WTC11 (cell line): ENCODE measurements at regions not wholly inside any gene's neighbourhood (a gene's known extent, or its start where the extent isn't known, plus 50 kb on each side); places are given as distances from the start of the nearest gene placed in this dataset.

Experiments used
- ATAC-seq: fragments of 200-7000 bp; cut with Tn5 transposase; 2 replicates; pipeline ENCODE4 v1.10.0; 2021; ENCODE audit warnings: mild to moderate bottlenecking, moderate library complexity
- CTCF ChIA-PET: fragments of 300-600 bp; sonication (Branson Sonifier 250); formaldehyde crosslinking; loops from one replicate; lab custom pipeline; 2021; ENCODE audit warnings: antibody characterized with exemption; lab: Charles Lee
- POLR2A ChIA-PET: fragments of 350-600 bp; sonication (Branson Sonifier 250); formaldehyde crosslinking; loops from one replicate; lab custom pipeline; 2021; ENCODE audit warnings: antibody characterized with exemption; lab: Charles Lee
- DNase-seq: peaks from one replicate; pipeline ENCODE4 v3.0.0; 2021; ENCODE audit warnings: low spot score
- H3K27ac Mint-ChIP-seq: 2 replicates; pipeline ENCODE4 v1.8.0; 2021; ENCODE audit warnings: mixed read lengths
- H3K27me3 Mint-ChIP-seq: 2 replicates; pipeline ENCODE4 v1.8.0; 2021; ENCODE audit warnings: low read depth, mild to moderate bottlenecking, moderate library complexity, mixed read lengths
- H3K36me3 Mint-ChIP-seq: 2 replicates; pipeline ENCODE4 v1.8.0; 2021; ENCODE audit warnings: mixed read lengths
- H3K4me1 Mint-ChIP-seq: 2 replicates; pipeline ENCODE4 v1.8.0; 2022; ENCODE audit warnings: mixed read lengths
- H3K4me3 Mint-ChIP-seq: 2 replicates; pipeline ENCODE4 v1.8.0; 2021; ENCODE audit warnings: mild to moderate bottlenecking, moderate library complexity, mixed read lengths
- H3K9me3 Mint-ChIP-seq: 2 replicates; pipeline ENCODE4 v1.8.0; 2021; ENCODE audit warnings: mixed read lengths
- AR ChIP-seq: fragments of 250-450 bp; sonication (Bioruptor Pico); IDR thresholded peaks from 2 replicates; pipeline ENCODE4 v1.9.0; 2021; ENCODE audit warnings: mild to moderate bottlenecking
- ATF3 ChIP-seq: sonication (generic); formaldehyde crosslinking; conservative IDR thresholded peaks from 2 replicates; pipeline ENCODE4 v1.8.1; 2022; ENCODE audit warnings: mild to moderate bottlenecking, missing genetic modification reagents
- CBFB ChIP-seq: sonication (generic); formaldehyde crosslinking; IDR thresholded peaks from 2 replicates; pipeline ENCODE4 v1.8.1; 2022; ENCODE audit warnings: mild to moderate bottlenecking, low read depth, missing genetic modification reagents
- E2F5 ChIP-seq: sonication (generic); formaldehyde crosslinking; IDR thresholded peaks from 2 replicates; pipeline ENCODE4 v1.8.1; 2022; ENCODE audit warnings: mild to moderate bottlenecking, moderate library complexity, missing genetic modification reagents
- EMX1 ChIP-seq: fragments of 250-450 bp; sonication (Bioruptor Pico); IDR thresholded peaks from 2 replicates; pipeline ENCODE4 v1.8.0; 2021; ENCODE audit warnings: mild to moderate bottlenecking
- ETV6 ChIP-seq: sonication (generic); formaldehyde crosslinking; IDR thresholded peaks from 2 replicates; pipeline ENCODE4 v1.8.1; 2022; ENCODE audit warnings: mild to moderate bottlenecking, missing genetic modification reagents
- FOXJ3 ChIP-seq: sonication (generic); formaldehyde crosslinking; IDR thresholded peaks from 2 replicates; pipeline ENCODE4 v1.9.0; 2021; ENCODE audit warnings: missing genetic modification reagents, mild to moderate bottlenecking, borderline replicate concordance
- HMGXB4 ChIP-seq: sonication (generic); formaldehyde crosslinking; IDR thresholded peaks from 2 replicates; pipeline ENCODE4 v1.8.1; 2023; ENCODE audit warnings: mild to moderate bottlenecking, moderate library complexity, missing genetic modification reagents
- JUN ChIP-seq: sonication (generic); formaldehyde crosslinking; IDR thresholded peaks from 2 replicates; pipeline ENCODE4 v1.8.0; 2023; ENCODE audit warnings: mild to moderate bottlenecking, missing genetic modification reagents
- MYBL2 ChIP-seq: sonication (generic); formaldehyde crosslinking; IDR thresholded peaks from 2 replicates; pipeline ENCODE4 v1.8.1; 2023; ENCODE audit warnings: mild to moderate bottlenecking, moderate library complexity, missing genetic modification reagents
- NFE2L1 ChIP-seq: sonication (generic); formaldehyde crosslinking; IDR thresholded peaks from 2 replicates; pipeline ENCODE4 v1.8.1; 2023; ENCODE audit warnings: missing genetic modification reagents
- NR2C2 ChIP-seq: sonication (generic); formaldehyde crosslinking; IDR thresholded peaks from 2 replicates; pipeline ENCODE4 v1.8.0; 2022; ENCODE audit warnings: mild to moderate bottlenecking, missing genetic modification reagents
- RELA ChIP-seq: sonication (generic); formaldehyde crosslinking; IDR thresholded peaks from 2 replicates; pipeline ENCODE4 v1.8.1; 2022; ENCODE audit warnings: missing genetic modification reagents, mild to moderate bottlenecking, borderline replicate concordance
- RORB ChIP-seq: fragments of 250-450 bp; sonication (Bioruptor Pico); IDR thresholded peaks from 2 replicates; pipeline ENCODE4 v1.9.0; 2021; ENCODE audit warnings: mild to moderate bottlenecking
- SP1 ChIP-seq: sonication (generic); formaldehyde crosslinking; conservative IDR thresholded peaks from 2 replicates; pipeline ENCODE4 v1.8.1; 2022; ENCODE audit warnings: missing genetic modification reagents
- TP53 ChIP-seq: sonication (generic); formaldehyde crosslinking; IDR thresholded peaks from 2 replicates; pipeline ENCODE4 v1.8.1; 2023; ENCODE audit warnings: mild to moderate bottlenecking, missing genetic modification reagents
- ZNF121 ChIP-seq: sonication (generic); formaldehyde crosslinking; IDR thresholded peaks from 2 replicates; pipeline ENCODE4 v1.8.0; 2023; ENCODE audit warnings: missing genetic modification reagents
- ZNF512 ChIP-seq: sonication (generic); formaldehyde crosslinking; IDR thresholded peaks from 2 replicates; pipeline ENCODE4 v1.8.1; 2022; ENCODE audit warnings: missing genetic modification reagents, borderline replicate concordance
- TF ChIP-seq, protein P1 (sequence below): sonication (generic); formaldehyde crosslinking; IDR thresholded peaks from 2 replicates; pipeline ENCODE4 v1.8.0; 2022; ENCODE audit warnings: mild to moderate bottlenecking, missing genetic modification reagents
- TF ChIP-seq, protein P2 (sequence below): sonication (generic); formaldehyde crosslinking; IDR thresholded peaks from 2 replicates; pipeline ENCODE4 v1.8.0; 2022; ENCODE audit warnings: mild to moderate bottlenecking, missing genetic modification reagents
- TF ChIP-seq, protein P3 (sequence below): sonication (generic); formaldehyde crosslinking; IDR thresholded peaks from 2 replicates; pipeline ENCODE4 v1.8.1; 2023; ENCODE audit warnings: mild to moderate bottlenecking, missing genetic modification reagents, borderline replicate concordance
- TF ChIP-seq, protein P4 (sequence below): fragments of 250-450 bp; sonication (Bioruptor Pico); IDR thresholded peaks from 2 replicates; pipeline ENCODE4 v1.8.0; 2021; ENCODE audit warnings: mild to moderate bottlenecking

GRCh38 chr18:10022365-10022764 is 108.5 kb downstream of the VAPA start:
- H3K4me1 Mint-ChIP-seq, result no peaks in the 10 kb centered on the region
- ChIA-PET CTCF (no interaction called here), POLR2A (no interaction called here)
- H3K27ac Mint-ChIP-seq, result no peak overlapping the region
- DNase-seq (no peak), ATAC-seq (no peak)
- TF ChIP-seq, protein P1, sequence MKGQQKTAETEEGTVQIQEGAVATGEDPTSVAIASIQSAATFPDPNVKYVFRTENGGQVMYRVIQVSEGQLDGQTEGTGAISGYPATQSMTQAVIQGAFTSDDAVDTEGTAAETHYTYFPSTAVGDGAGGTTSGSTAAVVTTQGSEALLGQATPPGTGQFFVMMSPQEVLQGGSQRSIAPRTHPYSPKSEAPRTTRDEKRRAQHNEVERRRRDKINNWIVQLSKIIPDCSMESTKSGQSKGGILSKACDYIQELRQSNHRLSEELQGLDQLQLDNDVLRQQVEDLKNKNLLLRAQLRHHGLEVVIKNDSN (CRISPR knock-in tag), result no peak
- TF ChIP-seq ATF3 (CRISPR knock-in tag), result no peak
- TF ChIP-seq TP53 (CRISPR knock-in tag), result no peak
- TF ChIP-seq, protein P2, sequence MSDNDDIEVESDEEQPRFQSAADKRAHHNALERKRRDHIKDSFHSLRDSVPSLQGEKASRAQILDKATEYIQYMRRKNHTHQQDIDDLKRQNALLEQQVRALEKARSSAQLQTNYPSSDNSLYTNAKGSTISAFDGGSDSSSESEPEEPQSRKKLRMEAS (CRISPR knock-in tag), result no peak
- TF ChIP-seq NFE2L1 (CRISPR knock-in tag), result no peak
- no peak for TF ChIP-seq AR (CRISPR knock-in tag)
- no peak for TF ChIP-seq HMGXB4 (CRISPR knock-in tag)
- TF ChIP-seq RELA, result no peak
- TF ChIP-seq ZNF121 (CRISPR knock-in tag), result no peak
- no peaks in the 10 kb centered on the region for H3K27me3 Mint-ChIP-seq
- peaks cover 22% of the 10 kb centered on the region for H3K9me3 Mint-ChIP-seq
- H3K4me3 Mint-ChIP-seq, result no peak overlapping the region
- no peaks in the 10 kb centered on the region for H3K36me3 Mint-ChIP-seq

- no peaks in the 10 kb centered on the region for H3K4me1 Mint-ChIP-seq
- POLR2A ChIA-PET, result no interaction called here
- H3K36me3 Mint-ChIP-seq, result no peaks in the 10 kb centered on the region
- H3K4me3 Mint-ChIP-seq, result no peak overlapping the region
- DNase-seq (no peak), ATAC-seq (no peak)
- H3K27me3 Mint-ChIP-seq, result no peaks in the 10 kb centered on the region
- H3K27ac Mint-ChIP-seq, result no peak overlapping the region
- peaks cover 22% of the 10 kb centered on the region for H3K9me3 Mint-ChIP-seq
- CTCF ChIA-PET, result no interaction called here
- TF ChIP-seq RORB (no peak), JUN (CRISPR knock-in tag) (no peak), SP1 (CRISPR knock-in tag) (no peak), NFE2L1 (CRISPR knock-in tag) (no peak), FOXJ3 (CRISPR knock-in tag) (no peak), ZNF512 (CRISPR knock-in tag) (no peak), E2F5 (CRISPR knock-in tag) (no peak), CBFB (no peak), MYBL2 (CRISPR knock-in tag) (no peak), ETV6 (CRISPR knock-in tag) (no peak), EMX1 (no peak), NR2C2 (CRISPR knock-in tag) (no peak)
- TF ChIP-seq, protein P3, sequence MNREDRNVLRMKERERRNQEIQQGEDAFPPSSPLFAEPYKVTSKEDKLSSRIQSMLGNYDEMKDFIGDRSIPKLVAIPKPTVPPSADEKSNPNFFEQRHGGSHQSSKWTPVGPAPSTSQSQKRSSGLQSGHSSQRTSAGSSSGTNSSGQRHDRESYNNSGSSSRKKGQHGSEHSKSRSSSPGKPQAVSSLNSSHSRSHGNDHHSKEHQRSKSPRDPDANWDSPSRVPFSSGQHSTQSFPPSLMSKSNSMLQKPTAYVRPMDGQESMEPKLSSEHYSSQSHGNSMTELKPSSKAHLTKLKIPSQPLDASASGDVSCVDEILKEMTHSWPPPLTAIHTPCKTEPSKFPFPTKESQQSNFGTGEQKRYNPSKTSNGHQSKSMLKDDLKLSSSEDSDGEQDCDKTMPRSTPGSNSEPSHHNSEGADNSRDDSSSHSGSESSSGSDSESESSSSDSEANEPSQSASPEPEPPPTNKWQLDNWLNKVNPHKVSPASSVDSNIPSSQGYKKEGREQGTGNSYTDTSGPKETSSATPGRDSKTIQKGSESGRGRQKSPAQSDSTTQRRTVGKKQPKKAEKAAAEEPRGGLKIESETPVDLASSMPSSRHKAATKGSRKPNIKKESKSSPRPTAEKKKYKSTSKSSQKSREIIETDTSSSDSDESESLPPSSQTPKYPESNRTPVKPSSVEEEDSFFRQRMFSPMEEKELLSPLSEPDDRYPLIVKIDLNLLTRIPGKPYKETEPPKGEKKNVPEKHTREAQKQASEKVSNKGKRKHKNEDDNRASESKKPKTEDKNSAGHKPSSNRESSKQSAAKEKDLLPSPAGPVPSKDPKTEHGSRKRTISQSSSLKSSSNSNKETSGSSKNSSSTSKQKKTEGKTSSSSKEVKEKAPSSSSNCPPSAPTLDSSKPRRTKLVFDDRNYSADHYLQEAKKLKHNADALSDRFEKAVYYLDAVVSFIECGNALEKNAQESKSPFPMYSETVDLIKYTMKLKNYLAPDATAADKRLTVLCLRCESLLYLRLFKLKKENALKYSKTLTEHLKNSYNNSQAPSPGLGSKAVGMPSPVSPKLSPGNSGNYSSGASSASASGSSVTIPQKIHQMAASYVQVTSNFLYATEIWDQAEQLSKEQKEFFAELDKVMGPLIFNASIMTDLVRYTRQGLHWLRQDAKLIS (CRISPR knock-in tag), result no peak
- TF ChIP-seq, protein P4, sequence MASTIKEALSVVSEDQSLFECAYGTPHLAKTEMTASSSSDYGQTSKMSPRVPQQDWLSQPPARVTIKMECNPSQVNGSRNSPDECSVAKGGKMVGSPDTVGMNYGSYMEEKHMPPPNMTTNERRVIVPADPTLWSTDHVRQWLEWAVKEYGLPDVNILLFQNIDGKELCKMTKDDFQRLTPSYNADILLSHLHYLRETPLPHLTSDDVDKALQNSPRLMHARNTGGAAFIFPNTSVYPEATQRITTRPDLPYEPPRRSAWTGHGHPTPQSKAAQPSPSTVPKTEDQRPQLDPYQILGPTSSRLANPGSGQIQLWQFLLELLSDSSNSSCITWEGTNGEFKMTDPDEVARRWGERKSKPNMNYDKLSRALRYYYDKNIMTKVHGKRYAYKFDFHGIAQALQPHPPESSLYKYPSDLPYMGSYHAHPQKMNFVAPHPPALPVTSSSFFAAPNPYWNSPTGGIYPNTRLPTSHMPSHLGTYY, result no peak
These were observed 110.2 kb downstream of the VAPA start for GRCh38 chr18:10023853-10024570.
